HCEC 1CT (cell line): ENCODE measurements at regions not wholly inside any gene's neighbourhood (a gene's known extent, or its start where the extent isn't known, plus 50 kb on each side); places are given as distances from the start of the nearest gene placed in this dataset.

Source experiments
- DNase-seq: peaks from one replicate; pipeline ENCODE4 v3.0.0-alpha.2; 2017

DNA sequence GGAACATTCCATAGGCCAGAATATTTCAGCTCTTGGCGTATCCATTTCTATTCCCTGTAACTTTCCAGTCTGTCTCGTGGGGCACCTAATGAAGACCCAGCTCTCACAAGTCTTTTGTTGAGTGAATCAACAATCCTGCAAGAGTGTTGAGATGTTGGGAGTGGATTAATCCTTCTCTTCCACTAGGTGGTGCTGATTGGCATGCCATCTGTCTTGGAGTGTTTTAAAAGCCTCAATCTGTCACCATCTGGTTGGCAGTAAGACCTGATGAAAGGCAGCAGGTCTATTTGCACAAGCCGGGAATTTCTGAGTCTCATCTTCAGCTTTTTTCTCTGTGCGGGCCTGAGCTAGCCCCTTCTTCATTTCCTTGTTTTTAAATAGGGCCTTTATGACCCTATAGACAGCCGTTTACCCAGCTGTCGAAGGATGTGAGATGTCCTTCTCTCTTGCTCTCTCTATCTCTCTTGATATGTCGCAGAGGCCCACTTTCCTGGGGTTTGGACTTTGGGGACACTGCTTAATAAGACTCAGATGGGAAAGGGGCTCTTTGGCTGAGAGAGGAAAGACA, 180.5 kb downstream of the ZNF365 start:
- peak; percentile 74 for DNase-seq

DNA sequence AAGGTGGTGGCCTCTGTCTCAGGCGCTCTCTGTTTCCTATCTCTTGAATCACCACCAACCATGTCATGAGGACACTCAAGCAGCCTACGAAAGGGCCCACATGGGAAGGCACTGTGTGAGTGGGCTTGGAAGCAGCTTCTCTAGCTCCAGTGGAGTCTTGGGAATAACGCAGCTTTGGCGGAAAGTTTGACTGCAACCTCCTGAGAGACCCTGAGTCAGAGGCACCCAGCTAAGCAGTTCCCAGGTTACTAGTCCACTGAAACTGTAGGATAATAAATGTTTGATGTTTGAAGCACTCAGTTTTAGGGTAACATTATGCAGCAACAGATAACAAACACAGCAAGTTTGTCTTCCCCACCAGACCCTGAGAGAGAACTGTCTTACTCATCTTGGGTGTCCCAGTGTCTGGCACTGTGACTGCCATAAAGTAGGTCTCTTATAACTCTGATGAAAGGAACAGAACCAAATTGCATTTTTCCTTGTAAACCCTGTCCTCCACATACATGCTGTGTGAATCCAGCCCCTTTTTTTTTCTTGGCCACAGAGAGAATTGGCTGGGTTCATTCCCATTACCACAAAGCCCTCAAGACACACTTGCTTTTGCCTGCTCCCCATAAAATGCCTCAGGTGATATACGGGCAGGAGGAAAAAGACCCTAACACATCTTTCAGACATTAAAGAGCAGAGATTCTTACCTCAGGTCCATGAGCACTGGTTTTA, 185.5 kb downstream of the ZNF365 start:
- no peak for DNase-seq

DNA sequence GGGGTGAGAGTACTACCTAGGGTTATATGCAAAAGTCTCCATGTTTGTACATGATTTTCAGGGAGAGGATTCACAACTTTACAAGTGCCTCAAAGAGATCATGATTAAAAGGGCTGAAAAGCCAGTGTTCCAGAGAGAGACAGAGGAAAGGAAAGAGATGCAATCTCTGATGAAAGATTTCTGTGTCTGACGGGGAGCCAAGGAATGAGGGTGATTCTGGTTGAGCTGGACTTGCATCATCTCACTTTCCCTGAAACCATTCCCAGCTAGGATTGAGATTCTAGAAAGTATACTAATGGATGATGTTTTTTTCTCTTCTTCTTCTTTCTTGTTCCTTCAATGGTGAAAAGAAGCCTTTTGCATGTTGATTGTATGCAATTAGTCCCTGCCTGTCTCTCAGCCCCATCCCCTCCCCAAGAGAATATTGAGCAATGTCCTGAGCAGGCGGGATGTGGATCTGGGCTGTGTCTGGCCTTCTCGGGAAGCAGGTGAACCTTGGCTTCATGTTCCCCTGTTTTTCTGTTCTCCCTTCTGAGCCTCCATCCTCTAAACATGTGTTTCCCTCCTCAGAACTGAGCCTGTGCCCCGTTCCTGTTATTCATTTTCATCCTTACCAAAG, 186.1 kb downstream of the ZNF365 start:
- DNase-seq: peak; percentile 74

DNA sequence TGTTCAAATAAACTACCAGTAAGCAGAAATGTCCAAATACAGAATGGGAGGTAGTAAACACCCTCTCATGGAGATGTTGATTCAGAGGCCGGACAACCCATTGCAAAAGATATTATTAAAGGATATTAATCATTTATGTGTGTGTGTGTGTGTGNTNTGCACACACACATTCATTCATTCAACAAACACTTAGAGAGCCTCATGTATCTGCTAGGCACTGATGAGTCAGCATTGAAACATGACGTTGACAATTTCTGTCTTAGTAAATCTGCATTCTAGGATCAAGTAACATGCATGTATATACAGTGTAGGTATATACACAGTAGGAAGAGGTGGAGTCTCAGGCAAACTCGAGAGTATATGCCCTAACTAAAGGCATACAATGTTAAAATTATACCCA, 187.0 kb downstream of the ZNF365 start:
- no peak for DNase-seq

DNA sequence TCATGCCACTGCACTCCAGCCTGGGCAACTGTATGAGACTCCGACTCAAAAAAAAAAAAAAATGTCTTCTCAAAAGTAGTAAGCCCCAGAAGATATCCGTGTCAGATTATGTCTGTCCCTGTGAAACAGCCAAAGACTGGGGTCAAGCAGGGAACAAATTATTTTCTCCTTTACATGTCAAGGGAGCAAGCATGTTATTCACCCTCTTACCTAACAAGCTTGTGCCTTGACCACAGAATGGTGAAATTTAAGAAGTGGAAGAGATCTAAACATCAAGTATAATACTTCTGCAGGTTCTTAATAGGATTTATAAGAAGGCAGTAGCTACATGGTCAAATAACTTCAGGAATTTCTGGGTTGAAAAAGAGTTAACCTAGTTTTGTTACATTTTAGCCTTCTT, 187.9 kb downstream of the ZNF365 start:
- DNase-seq: no peak

DNA sequence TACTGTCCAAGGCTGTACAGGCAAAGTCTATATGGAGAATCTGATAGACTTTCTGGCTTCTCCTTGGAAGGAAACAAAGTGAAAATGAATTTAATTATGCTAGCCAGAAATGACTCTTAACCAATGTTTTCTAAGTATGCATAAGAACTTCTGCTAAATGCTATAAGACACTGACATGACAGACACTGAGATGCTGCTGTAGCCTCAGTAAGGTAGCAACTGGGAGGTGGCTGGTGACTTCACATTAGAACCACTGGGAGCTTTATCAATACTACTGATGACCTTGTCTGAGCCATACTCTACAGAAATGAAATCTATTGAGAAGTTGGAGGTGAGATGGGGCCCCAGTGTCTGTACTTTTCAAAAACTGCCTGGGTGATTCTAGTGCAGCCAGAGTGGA, 188.6 kb downstream of the ZNF365 start:
- no peak for DNase-seq

DNA sequence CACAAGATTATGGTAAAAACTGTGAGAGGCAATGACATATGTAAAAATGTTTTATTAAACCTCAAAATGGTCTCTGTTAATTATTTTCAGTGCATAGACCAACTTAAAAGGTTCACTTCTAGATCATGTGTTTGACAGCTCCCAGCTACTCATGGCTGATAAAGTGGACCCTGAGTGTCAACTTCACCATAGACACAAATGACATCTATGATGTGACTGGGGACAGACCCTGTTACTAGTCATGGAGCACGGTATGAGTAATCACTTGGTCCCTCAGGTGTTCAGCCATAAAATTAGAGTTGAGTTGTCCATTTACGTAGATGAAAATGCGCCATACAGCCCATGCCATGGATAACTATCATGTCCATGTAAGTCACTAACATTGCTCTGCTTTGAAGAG, 199.8 kb downstream of the ZNF365 start:
- no peak for DNase-seq

DNA sequence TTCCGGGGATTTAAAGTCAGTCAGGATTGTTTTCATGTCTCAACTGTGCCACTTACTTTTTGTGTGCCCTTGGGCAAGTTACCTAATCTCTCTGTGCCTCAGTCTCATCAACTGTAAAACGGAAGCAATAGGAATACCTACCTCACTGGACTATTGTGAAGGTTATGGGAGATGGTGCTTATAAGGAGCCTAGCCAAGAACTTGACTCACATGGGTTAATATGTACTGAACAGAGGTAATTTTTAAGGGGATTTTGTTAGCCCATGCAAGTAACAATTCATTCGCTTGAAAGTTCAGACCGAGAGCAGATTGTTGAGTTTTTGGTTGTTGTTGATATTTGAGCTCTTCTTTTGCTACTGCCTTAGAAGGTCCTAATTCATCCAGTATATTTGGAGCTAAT, 202.9 kb downstream of the ZNF365 start:
- no peak for DNase-seq

DNA sequence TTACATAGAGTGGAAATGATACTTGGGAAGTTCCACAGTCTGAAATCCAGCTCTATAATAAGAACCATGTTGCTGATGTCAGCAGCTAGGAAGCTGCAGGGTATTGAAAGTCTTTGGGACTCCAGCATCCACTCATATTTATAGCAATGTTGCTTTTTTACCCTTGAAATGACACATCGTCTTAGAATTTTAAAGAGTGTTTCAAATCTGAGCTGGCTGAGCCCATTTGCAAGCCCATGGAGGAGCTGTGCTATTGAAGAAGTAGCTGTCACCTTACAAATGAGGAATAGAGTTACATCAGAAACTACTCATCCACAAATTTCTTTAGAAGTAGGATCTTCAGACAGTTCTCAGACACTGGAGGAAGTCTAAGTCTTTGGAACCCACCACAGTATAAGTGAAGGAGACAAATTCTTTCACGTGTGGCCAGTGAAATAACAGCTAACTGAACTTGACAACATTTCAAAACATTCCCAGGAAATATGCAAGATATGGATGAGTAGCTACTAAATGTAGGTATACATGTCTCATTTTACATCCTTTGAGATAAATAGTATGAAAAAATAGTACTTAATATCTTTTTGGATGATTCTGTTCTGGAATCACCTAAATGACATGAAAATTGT, 203.6 kb downstream of the ZNF365 start:
- peak; percentile 40 for DNase-seq

DNA sequence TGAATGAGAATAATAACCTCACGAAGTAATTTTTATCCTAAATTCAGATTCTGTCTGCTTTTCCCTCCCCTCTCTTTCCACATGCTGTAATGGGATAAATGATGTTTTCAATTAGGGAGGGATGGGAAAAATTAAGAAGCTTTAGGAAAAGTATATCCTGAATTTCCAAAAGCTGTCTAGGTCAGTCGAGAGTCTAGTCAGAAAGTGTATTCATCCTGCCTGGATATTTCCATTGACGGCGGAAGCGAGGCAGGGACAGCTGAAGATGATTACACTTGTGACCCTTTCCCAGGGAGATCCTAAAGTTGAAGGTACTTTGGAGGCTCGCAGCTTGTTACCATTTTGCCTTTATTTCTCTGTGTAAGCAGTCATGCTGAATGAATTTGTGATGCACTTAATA, 204.1 kb downstream of the ZNF365 start:
- DNase-seq: no peak

DNA sequence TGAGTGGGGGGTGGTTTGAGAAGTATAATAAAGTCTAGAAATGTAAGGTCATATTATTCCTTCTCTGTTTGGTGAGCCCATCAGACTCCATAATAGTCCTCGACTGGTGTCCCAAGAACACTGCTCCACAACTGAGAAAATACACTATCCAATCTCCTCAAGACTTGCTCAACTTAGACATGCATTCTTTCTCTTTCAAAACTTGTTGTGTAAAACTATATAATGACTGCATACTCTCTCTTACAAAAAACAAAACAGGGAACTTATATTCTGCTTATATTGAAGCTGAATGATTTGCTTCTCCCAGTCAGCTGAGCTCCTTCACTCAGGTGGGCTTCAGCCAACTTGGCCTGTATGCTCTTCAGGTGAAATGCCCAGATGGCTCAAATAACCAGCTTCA, 204.7 kb downstream of the ZNF365 start:
- DNase-seq: no peak

DNA sequence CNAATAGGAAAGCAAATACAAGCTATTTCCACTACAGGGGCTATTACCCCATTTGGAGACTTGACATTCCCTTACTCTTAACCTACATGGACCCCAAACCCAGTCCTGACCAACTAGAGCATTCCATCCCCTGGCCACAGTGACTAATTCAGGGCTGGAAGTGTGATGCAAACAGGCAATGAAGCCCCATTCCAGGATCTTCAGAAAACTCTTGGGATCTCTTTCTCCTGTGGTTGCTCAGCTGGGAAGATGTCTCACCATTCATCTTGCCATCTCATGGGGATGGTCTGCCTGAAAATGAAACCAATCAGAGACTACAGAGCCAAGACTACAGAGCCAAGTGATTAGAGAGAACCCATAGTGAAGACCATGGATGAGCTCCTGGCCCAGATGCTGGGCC, 206.2 kb downstream of the ZNF365 start:
- peak; percentile 20 for DNase-seq

DNA sequence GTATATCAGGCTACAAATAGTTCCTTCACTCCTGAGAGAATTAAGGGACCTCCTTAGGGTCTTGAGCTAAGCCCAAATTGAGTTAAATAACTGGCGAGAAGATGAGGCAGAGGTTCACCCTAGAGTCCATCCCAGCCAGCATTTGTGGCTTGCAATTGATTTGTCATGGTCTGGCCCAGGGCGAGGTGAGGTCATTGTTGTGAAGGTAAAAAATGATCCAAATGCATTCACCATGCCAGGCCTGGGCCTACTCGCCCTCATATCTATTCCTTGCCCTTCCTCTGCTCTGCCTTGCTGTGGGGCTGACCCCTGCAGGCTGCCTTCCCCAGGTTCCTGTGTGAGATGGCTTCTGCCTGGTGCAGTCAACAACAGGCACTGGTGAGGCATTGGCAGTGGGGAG, 207.2 kb downstream of the ZNF365 start:
- DNase-seq: no peak

DNA sequence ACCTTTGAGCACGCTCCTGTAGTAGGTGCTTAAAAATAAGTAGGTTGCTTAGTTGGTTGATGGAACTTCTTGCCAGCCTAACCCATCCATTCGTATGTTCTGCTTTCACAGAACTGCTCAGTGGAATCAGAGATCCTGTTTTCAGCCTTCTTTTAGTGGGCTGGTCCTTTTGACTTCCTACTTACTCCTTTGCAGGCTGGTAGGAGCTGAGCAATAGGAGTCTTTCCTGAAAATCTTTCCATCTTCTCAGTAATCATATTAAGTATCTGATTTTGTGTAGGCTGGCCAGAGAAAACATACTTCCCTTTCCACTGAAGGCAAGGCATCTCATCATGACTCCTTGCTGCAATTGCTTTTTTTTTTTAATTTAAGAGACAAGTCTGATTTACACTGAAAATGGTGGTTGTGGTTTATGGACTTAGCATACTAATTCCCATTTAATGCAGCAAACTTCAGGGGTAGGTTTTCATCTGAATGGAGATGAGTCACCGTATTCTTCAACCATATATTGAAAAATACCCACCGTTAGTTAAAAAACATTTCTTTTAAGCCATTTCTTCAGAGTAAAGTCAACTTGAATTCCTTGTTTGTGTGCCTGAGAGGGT, 208.0 kb downstream of the ZNF365 start:
- peak; percentile 73 for DNase-seq

DNA sequence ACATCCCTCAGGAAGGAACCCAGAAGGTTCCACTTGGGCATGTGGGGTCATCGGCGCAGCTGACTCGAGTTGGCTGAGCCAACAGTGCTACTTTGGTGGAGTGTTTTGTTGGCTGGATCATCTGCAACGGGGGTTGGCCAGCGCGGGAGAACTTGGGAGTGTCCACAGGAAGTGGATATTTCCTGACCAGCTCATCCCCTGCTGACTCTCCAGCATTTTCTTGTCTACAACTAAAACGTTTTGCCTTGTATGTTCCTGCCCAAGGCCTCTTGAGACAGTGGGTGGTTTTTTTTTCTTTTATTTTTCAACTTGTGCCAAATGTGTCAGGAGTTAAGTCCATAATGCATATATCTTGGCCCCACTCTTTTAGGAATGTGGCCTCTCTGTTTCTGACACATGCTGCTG, 208.6 kb downstream of the ZNF365 start:
- DNase-seq: peak; percentile 99

DNA sequence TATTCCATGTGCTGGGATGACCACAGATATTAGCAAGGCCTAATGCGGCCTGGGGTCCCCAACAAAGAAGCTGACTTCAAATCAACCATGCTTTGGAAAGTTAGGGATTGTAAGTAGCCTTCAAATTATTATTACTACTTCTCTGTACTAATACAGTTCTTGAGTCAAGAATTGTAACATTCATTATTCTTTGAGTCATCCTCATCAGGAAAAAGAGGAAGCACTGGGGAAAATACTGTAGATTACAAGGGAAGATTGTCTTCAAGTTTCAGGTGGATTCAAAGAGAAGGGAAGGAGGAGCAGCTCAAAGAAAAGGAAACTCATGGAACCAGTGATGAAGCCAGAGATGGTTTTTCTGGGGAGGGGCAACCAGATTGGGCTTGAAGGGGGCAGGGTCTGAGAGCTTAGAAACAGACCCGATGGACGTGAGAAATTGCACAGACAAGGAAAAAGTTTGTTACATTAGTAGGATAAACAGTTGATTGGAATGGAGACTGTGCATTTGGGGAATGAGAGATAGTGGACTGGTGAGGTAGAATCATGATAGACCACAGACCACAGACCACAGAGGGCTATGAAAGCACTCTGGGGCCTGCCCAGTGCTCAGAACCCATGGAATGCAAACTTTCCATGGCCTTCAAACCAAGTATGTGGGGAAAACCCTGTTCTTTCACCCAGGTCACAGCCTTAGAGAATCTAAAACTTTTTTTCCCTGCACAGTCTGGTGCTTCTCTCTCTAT, 209.9 kb downstream of the ZNF365 start:
- DNase-seq: peak; percentile 54

DNA sequence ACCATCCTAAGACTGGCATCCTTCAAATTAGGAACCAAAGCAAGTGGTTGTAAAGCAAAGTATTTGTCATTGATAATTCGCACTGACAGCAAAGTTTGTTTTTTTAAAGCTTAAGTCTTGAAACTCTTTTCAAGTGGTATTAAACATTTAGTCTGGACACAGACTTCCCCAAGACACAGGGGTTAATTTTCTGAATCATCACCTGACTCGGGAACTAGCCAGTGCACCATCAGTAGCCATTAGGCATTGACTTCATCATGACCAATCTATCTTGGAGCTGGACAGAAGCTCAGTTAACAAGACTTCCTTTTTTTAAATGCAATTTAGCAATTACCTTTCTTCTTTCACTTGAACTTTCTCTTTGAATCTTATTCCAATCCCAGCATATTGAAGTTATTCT, 210.6 kb downstream of the ZNF365 start:
- no peak for DNase-seq

DNA sequence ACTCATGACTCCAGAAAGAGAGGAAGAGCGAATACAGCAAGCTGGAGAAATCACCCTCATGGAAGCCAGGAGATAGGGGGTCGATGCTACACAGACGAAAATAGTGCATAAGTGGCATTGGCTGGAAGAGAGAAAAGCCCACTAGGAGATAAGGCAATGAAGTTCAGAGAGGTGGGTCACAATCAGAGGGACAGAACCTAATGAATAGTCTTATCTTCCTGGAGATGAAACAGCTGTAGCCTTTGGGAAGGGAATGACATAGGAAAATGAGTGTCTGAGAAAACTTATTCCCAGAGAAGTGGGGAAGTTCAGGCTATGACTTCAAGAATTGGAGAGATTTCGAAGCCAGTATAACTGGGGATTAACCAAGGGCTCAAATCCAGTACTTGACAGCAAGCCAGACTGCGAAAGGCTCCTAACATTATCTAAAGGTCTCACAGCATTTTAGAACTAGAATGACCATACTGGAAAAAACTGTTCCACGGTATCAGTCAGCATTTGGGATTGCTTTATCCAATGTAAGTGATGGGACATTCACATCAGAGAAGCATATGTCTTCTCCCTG, 211.1 kb downstream of the ZNF365 start:
- DNase-seq: no peak

DNA sequence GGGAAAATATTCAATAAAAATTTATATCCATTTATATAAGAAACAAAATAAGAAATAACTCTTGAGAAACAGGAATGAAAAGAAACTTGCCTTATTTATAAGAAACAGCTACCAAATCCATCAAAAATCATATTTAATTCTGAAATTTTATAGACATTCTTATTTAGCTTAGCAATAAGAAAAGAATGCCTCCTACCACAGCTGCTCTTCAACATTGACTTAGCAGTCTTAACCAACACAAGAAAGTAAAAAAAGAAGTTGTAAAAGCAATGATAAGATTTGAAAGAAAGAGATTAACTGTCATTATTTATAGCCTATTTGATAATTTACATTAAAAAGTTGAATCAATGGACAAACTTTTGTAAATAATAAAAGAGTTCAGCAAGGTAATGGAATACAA, 212.8 kb downstream of the ZNF365 start:
- no peak for DNase-seq

DNA sequence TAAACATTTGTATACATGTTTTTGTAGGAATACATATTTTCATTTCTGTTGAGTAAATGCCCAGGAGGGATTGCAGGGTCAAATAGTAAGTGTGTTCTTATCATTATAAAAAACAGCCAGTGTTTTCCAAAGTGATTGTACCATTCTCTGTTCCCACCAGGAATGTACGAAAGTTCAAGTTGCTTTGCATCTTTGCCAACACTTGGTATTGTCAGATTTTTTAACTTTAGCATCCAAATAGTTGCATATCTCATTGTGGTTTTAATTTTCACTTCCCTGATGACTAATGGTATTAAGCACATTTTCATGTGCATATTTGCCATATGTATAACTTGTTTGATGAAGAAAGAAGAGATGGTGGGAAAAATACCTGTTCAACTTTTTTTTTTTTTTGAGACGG, 213.9 kb downstream of the ZNF365 start:
- no peak for DNase-seq

DNA sequence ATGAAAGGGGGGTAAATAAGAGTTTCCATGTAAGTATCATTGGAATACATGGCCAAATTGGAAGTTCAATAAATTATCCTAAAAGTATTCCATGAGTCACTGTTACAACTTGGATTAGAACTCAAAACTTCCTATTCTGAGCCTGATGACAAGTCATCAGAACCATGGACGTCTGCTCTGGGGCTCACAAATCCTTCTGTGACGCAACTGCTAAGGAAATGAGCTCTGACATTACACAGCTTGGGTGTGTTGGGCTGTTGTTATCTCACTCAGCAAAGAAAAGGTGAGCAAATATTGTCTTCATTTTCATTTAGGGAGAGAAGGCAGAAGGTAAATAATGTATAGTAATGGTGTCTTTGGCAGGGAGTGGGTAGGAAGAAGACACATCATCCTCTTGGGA, 214.8 kb upstream of the ADO start:
- peak; percentile 35 for DNase-seq

DNA sequence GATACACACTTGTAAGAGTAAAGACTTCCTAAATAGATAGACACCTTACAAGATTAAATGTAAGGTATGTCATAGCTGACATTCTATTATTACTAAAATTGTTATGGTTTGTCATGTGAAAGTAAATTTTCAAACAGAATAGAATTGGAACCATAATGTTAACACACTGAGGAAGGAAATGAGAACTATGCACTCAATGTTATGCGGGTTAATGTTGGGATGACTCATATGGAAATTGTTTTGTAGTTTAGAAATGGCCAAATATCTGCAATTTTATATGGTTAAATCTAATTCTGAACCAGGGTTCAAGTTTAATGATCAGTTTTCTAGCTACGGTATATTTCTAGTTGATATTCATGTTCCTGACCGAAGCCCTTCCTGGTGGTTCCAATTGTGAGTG, 214.2 kb upstream of the ADO start:
- DNase-seq: no peak

DNA sequence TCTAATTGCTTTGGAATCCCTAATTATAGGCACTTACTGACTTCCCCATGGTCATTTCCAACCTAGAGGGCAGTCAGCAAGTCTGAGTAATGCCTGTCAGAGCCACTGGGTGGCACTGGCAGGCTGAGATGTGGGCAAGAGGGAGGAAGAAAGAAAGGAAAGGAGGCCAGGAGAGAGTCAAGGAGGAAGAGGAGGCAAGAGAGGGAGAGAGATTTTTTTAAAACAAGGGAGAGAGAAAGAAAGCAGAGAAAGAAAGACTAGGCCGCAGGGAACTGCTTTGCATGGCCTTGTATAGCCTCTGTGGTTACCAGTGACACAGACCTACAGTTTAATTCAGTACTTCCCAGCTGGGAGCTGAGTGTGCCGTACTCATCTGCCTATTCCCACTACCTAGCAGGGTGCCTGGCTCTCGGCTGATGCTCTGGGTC, 210.4 kb upstream of the ADO start:
- peak; percentile 67 for DNase-seq
